Colonic mucosa (tissue), 4 donors: ENCODE measurements at regions not wholly inside any gene's neighbourhood (a gene's known extent, or its start where the extent isn't known, plus 50 kb on each side); places are given as distances from the start of the nearest gene placed in this dataset.

Experiments used
- DNase-seq: peaks from one replicate; pipeline ENCODE4 v3.0.0-alpha.2; 2020
- H3K27ac ChIP-seq: fragments of 200-600 bp; one replicate; pipeline ENCODE4 v1.8.0; 2021
- H3K27me3 ChIP-seq: fragments of 200-600 bp; one replicate; pipeline ENCODE4 v1.8.0; 2021
- H3K36me3 ChIP-seq: fragments of 200-600 bp; one replicate; pipeline ENCODE4 v1.8.0; 2021
- H3K4me1 ChIP-seq: fragments of 200-600 bp; one replicate; pipeline ENCODE4 v1.8.0; 2021; ENCODE audit warnings: mild to moderate bottlenecking
- H3K4me3 ChIP-seq: fragments of 200-600 bp; one replicate; pipeline ENCODE4 v1.8.0; 2021
- H3K9ac ChIP-seq, 2 donors: one replicate each; pipeline ENCODE4 v1.7.0; 2013; ENCODE audit warnings: control low read depth in 2 of 2, low read depth in 2 of 2, low read length in 2 of 2
- H3K9me3 ChIP-seq: fragments of 200-600 bp; one replicate; pipeline ENCODE4 v1.8.0; 2021
- intact Hi-C: fragments of 100-400 bp; cut with DNase I; formaldehyde crosslinking; loops from one replicate; pipeline ENCODE4 v1.14.1; 2022
- TF ChIP-seq, protein P1 (sequence below): fragments of 200-600 bp; IDR thresholded peaks from one replicate; pipeline ENCODE4 v1.8.0; 2022; ENCODE audit warnings: antibody characterized with exemption, mild to moderate bottlenecking
- donor health status: healthy.
- donor health status: DM: no; HTN: no; CAD: no.
- donor health status: DM: no; HTN: no; CAD: no.

DNA sequence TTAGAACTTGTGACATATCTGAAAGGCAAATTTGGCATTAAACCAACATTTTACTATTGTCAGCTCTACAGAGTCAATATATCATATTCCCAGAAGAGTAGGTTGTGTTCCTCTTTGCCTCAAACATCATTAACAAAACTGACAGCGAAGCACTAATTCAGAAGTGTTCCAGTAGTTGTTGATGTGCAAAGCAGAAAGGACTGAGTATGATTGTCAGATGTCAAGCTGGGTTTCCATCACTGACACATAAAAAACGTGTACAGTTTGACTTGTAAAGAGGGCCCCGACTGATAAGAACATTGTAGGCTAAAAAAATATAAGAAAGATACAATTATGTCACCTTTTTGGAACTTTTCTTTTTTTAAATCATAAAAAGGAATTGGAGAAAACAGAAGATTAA, 101.5 kb upstream of the ZNF608 start:
- H3K27ac ChIP-seq, result no peak overlapping the region
- intact Hi-C loops, result no loop called here
- TF ChIP-seq, protein P1, sequence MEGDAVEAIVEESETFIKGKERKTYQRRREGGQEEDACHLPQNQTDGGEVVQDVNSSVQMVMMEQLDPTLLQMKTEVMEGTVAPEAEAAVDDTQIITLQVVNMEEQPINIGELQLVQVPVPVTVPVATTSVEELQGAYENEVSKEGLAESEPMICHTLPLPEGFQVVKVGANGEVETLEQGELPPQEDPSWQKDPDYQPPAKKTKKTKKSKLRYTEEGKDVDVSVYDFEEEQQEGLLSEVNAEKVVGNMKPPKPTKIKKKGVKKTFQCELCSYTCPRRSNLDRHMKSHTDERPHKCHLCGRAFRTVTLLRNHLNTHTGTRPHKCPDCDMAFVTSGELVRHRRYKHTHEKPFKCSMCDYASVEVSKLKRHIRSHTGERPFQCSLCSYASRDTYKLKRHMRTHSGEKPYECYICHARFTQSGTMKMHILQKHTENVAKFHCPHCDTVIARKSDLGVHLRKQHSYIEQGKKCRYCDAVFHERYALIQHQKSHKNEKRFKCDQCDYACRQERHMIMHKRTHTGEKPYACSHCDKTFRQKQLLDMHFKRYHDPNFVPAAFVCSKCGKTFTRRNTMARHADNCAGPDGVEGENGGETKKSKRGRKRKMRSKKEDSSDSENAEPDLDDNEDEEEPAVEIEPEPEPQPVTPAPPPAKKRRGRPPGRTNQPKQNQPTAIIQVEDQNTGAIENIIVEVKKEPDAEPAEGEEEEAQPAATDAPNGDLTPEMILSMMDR, result no peak

DNA sequence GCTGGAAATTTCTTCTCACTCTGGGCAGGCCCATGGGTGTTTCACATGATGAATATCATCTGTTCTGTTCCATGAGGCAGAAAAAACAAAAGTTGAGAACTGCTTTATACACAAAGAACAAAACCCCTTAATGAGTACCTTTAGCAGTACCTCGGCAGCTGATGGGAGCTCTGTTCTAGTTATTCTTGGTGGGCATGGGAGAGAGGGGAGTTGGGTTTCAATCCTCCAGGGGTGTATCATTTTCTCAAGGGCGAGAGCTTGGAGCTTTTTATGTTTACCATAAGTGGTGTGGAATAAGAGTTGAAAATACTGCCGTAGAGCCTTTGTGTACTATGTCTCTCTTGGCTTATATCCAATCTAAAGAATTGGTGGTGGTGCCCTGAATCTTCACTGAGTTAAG, 103.3 kb upstream of the ZNF608 start:
- DNase-seq, result no peak

More for the DNA sequence above, 101.5 kb upstream of the ZNF608 start:
- H3K4me3 ChIP-seq, result no peak overlapping the region
- H3K4me1 ChIP-seq, result no peaks in the 10 kb centered on the region
- no peaks in the 10 kb centered on the region for H3K36me3 ChIP-seq
- H3K9ac ChIP-seq, result no peak overlapping the region
- no peaks in the 10 kb centered on the region for H3K27me3 ChIP-seq
- no peak for DNase-seq
- H3K9me3 ChIP-seq, result no peaks in the 10 kb centered on the region

DNA sequence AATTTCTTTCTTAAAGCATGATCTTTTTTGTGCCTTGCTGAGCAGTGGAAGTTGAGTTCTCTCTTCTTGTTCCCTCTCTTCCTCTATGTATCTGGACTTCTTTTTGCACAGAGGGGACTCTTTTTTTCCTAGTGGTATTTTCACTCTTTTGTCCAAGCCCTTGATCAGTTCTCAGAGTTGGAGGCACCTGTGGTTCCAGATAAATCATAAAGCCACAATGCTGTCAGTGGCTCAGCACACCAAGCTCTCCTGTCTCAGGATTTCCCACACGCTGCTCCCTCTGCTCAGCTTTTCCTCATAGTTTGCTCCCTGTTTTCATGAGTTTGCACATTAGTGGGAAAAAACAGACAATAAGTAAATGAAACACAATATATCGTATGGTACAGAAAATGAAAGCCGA, 110.3 kb upstream of the ZNF608 start:
- no peak overlapping the region for H3K27ac ChIP-seq
- no peak overlapping the region for H3K9ac ChIP-seq
- H3K9me3 ChIP-seq, result no peaks in the 10 kb centered on the region
- intact Hi-C loops, result no loop called here
- no peaks in the 10 kb centered on the region for H3K27me3 ChIP-seq
- no peak for DNase-seq
- H3K36me3 ChIP-seq, result no peaks in the 10 kb centered on the region
- TF ChIP-seq, protein P1, result no peak
- H3K4me3 ChIP-seq, result no peak overlapping the region
- no peaks in the 10 kb centered on the region for H3K4me1 ChIP-seq

More for the DNA sequence above, 103.3 kb upstream of the ZNF608 start:
- H3K9me3 ChIP-seq, result no peaks in the 10 kb centered on the region
- intact Hi-C loops, result no loop called here
- H3K36me3 ChIP-seq, result no peaks in the 10 kb centered on the region
- no peaks in the 10 kb centered on the region for H3K27me3 ChIP-seq
- TF ChIP-seq, protein P1, result no peak
- no peak overlapping the region for H3K27ac ChIP-seq
- H3K4me3 ChIP-seq, result no peak overlapping the region
- H3K4me1 ChIP-seq, result no peaks in the 10 kb centered on the region
- H3K9ac ChIP-seq, result no peak overlapping the region

DNA sequence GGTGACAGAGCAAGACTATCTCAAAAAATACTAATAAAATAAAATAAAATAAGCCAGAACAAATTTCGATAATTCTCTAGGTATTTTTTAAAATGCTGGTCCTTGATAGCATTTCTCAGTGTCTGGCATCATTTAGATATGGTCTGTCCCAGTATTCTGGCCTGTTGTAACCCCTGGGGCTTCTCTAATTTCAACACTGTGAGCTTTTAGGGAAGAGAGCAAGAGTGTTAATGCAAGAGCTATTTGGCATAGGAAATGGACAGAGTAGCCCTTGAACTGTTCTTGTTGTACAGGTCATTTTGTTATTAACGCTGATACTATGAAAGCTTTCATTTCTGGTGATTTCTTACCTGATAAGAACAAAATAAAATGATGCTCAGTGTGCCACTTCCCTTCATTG, 112.2 kb upstream of the ZNF608 start:
- no peaks in the 10 kb centered on the region for H3K4me1 ChIP-seq
- no peak for DNase-seq
- H3K27me3 ChIP-seq, result no peaks in the 10 kb centered on the region
- H3K9ac ChIP-seq, result no peak overlapping the region
- no peak overlapping the region for H3K4me3 ChIP-seq
- no peaks in the 10 kb centered on the region for H3K9me3 ChIP-seq
- H3K36me3 ChIP-seq, result no peaks in the 10 kb centered on the region
- TF ChIP-seq, protein P1, result no peak
- intact Hi-C loops, result no loop called here
- H3K27ac ChIP-seq, result no peak overlapping the region

DNA sequence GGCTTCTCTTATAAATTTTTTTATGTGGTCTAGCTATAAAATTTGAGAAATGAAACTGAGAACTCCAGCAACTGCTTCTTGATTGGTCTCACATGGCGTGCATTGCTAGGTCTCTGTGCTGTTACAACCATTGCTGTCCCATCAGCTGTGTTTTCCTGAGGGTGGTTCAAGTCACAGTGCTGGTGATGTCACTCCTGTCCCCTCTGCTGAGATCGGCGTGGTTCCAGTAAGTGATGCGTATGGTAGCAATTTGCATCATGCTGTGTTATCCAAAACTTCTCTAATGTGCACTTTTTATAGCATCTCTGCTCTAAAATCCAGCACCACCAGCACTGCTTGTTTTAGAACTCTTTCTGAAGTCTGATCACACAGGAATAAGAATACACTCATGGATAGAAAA, 112.6 kb upstream of the ZNF608 start:
- DNase-seq, result no peak
- TF ChIP-seq, protein P1, result no peak
- no peak overlapping the region for H3K4me3 ChIP-seq
- H3K27me3 ChIP-seq, result no peaks in the 10 kb centered on the region
- no peaks in the 10 kb centered on the region for H3K36me3 ChIP-seq
- no peaks in the 10 kb centered on the region for H3K4me1 ChIP-seq
- no peak overlapping the region for H3K27ac ChIP-seq
- intact Hi-C loops, result no loop called here
- no peak overlapping the region for H3K9ac ChIP-seq
- no peaks in the 10 kb centered on the region for H3K9me3 ChIP-seq
